ENCODE measurements at regions not wholly inside any gene's neighbourhood (a gene's known extent, or its start where the extent isn't known, plus 50 kb on each side); places are given as distances from the start of the nearest gene placed in this dataset.

GRCh38 chr3:153958635-153959595 is 162.3 kb upstream of the ARHGEF26 start:
- no peak for TF ChIP-seq CTCF (IDR thresholded peaks at IDR 0.05)
- no peak for TF ChIP-seq POLR2A (IDR thresholded peaks at IDR 0.05)

Data from testis (tissue), 2 donors.